GM12878 (cell line): ENCODE measurements at regions not wholly inside any gene's neighbourhood (a gene's known extent, or its start where the extent isn't known, plus 50 kb on each side); places are given as distances from the start of the nearest gene placed in this dataset.

ENCODE experiments used
- ATAC-seq: fragments of 200-7000 bp; cut with Tn5 transposase; 3 replicates; pipeline ENCODE4 v1.9.1; 2020; ENCODE audit warnings: mild to moderate bottlenecking, moderate library complexity
- BruUV-seq: library from RNA; stranded (reverse); fragments of 400-500 nt; replicated peaks from 2 replicates; lab custom pipeline; 2021; lab: Mats Ljungman, UMichigan
- CTCF ChIA-PET: fragments of 300-600 bp; sonication (Branson Sonifier 250); formaldehyde crosslinking; extraction: SDS; loops from one replicate; lab custom pipeline; 2021; ENCODE audit warnings: inconsistent platforms; lab: Yijun Ruan, JAX
- POLR2A ChIA-PET: fragments of 350-600 bp; formaldehyde crosslinking; extraction: SDS; loops from one replicate; lab custom pipeline; 2021; ENCODE audit warnings: inconsistent platforms; lab: Charles Lee
- RAD21 ChIA-PET: fragments of 300-600 bp; sonication (Branson Sonifier 250); formaldehyde crosslinking; loops from one replicate; lab custom pipeline; 2023; ENCODE audit warnings: antibody characterized with exemption; ENCODE audit not compliant: unreplicated experiment; lab: Charles Lee
- SMC1A ChIA-PET: fragments of 300-600 bp; sonication (Branson Sonifier 250); formaldehyde crosslinking; loops from one replicate; lab custom pipeline; 2023; ENCODE audit not compliant: unreplicated experiment, uncharacterized antibody; lab: Charles Lee
- DNase-seq: peaks from one replicate; pipeline ENCODE4 v3.0.0-alpha.2; 2011; ENCODE audit warnings: low read depth, low spot score
- FAIRE-seq: peaks from 3 replicates; lab custom pipeline; 2011; peaks lifted over from hg19 to GRCh38; lab: Jason Lieb, UNC
- H2AFZ ChIP-seq: 2 replicates; pipeline ENCODE4 v1.6.0; 2011; ENCODE audit warnings: low read depth, low read length, control low read depth; ENCODE audit not compliant: control insufficient read depth
- H3K27ac ChIP-seq: 2 replicates; pipeline ENCODE4 v1.5.1; 2011; ENCODE audit warnings: control low read depth; ENCODE audit not compliant: control insufficient read depth, insufficient read depth
- H3K27me3 ChIP-seq, 2 experiments: replicated peaks in 1 of 2; 2 replicates each; pipeline versions ENCODE4 v1.6.0 to v1.6.1; 2011; ENCODE audit warnings: low read length in 1 of 2; ENCODE audit not compliant: control insufficient read depth in 2 of 2, insufficient read depth in 2 of 2
- H3K36me3 ChIP-seq, 2 experiments: 2 replicates each; pipeline ENCODE4 v1.5.1; 2011; ENCODE audit warnings: low read length in 1 of 2; ENCODE audit not compliant: control insufficient read depth in 2 of 2, insufficient read depth in 2 of 2
- H3K4me1 ChIP-seq: 2 replicates; pipeline ENCODE4 v1.6.1; 2011; ENCODE audit warnings: mild to moderate bottlenecking, low read length, moderate library complexity, mixed read lengths; ENCODE audit not compliant: control insufficient read depth, insufficient read depth
- H3K4me2 ChIP-seq: 2 replicates; pipeline ENCODE4 v1.6.0; 2011; ENCODE audit warnings: control low read depth; ENCODE audit not compliant: control insufficient read depth, insufficient read depth
- H3K4me3 ChIP-seq: fragments of 200-600 bp; sonication (generic); 2 replicates; pipeline ENCODE4 v1.5.1; 2016
- H3K79me2 ChIP-seq: 2 replicates; pipeline ENCODE4 v1.6.0; 2011; ENCODE audit warnings: low read length; ENCODE audit not compliant: control insufficient read depth, insufficient read depth
- H3K9ac ChIP-seq: 2 replicates; pipeline ENCODE4 v1.8.0; 2011; ENCODE audit warnings: low read length, control low read depth, mixed read lengths; ENCODE audit not compliant: control insufficient read depth, insufficient read depth
- H3K9me3 ChIP-seq: replicated peaks from 3 replicates; pipeline ENCODE4 v1.5.1; 2011; ENCODE audit warnings: mild to moderate bottlenecking, low read length; ENCODE audit not compliant: control insufficient read depth, insufficient read depth
- H4K20me1 ChIP-seq: 2 replicates; pipeline ENCODE4 v1.6.0; 2011; ENCODE audit not compliant: control insufficient read depth, insufficient read depth
- HDAC2 ChIP-seq: fragments of 200-600 bp; sonication (generic); IDR thresholded peaks from 2 replicates; pipeline ENCODE4 v1.6.1; 2017
- MLLT1 ChIP-seq: fragments of 450-650 bp; IDR thresholded peaks from 2 replicates; pipeline ENCODE4 v1.6.1; 2016; ENCODE audit warnings: mild to moderate bottlenecking
- NR2C1 ChIP-seq: fragments of 450-650 bp; IDR thresholded peaks from 2 replicates; pipeline ENCODE4 v1.6.1; 2017; ENCODE audit warnings: antibody characterized with exemption, mild to moderate bottlenecking, moderate library complexity
- POLR2AphosphoS2 ChIP-seq: IDR thresholded peaks from 2 replicates; pipeline ENCODE4 v1.6.1; 2011; ENCODE audit warnings: low read depth, mild to moderate bottlenecking, low read length, improper control_type of control experiment, moderate library complexity
- STAT1 ChIP-seq: fragments of 450-650 bp; conservative IDR thresholded peaks from 2 replicates; pipeline ENCODE4 v1.6.1; 2014; ENCODE audit warnings: antibody characterized with exemption, mild to moderate bottlenecking
- TARDBP ChIP-seq: IDR thresholded peaks from 2 replicates; pipeline ENCODE4 v1.6.1; 2016; ENCODE audit warnings: borderline replicate concordance
- ZBTB11 ChIP-seq: fragments of 450-650 bp; formaldehyde crosslinking; IDR thresholded peaks from 2 replicates; pipeline ENCODE4 v1.5.0; 2022; ENCODE audit warnings: mild to moderate bottlenecking, missing genetic modification characterization
- ZNF274 ChIP-seq: IDR thresholded peaks from one replicate; pipeline ENCODE4 v1.8.0; 2011; ENCODE audit not compliant: insufficient read length, insufficient read depth
- WGBS: methylation state at CpG from one replicate; pipeline ENCODE4 v1.1.6; 2016; ENCODE audit warnings: low lambda C conversion rate; ENCODE audit not compliant: insufficient replicate concordance, insufficient coverage; ENCODE audit errors: missing lambda C conversion rate; 5-methylcytosine and 5-hydroxymethylcytosine counted together
- in situ Hi-C: fragments of 300-500 bp; cut with MboI; formaldehyde crosslinking; loops from 9 replicates; pipeline ENCODE4 v1.14.3; 2018; ENCODE audit warnings: mixed read lengths
- intact Hi-C: fragments of 100-400 bp; cut with micrococcal nuclease; formaldehyde crosslinking; loops from one replicate; pipeline ENCODE4 v1.14.2; 2022; ENCODE audit not compliant: unreplicated experiment

- H3K9ac ChIP-seq = no peak overlapping the region
- H4K20me1 ChIP-seq = no peaks in the 10 kb centered on the region
- ChIA-PET RAD21 (no interaction called here), POLR2A (interaction anchor here (1.0 kb wide), 1 partner anchor 10 kb away, joined by 3 read pairs; no protein-coding TSS in a partner anchor), SMC1A (interaction anchor here (1.0 to 3.1 kb wide), 2 partner anchors 10 kb away, joined by 5 to 13 read pairs; no protein-coding TSS in a partner anchor), CTCF (interaction anchor here (0.6 to 1.0 kb wide), 3 partner anchors 15 to 232 kb away, joined by 3 to 4 read pairs (median 3); no protein-coding TSS in a partner anchor)
- no peak for TF ChIP-seq MLLT1
- TF ChIP-seq STAT1 = no peak
- no peak for TF ChIP-seq POLR2AphosphoS2
- TF ChIP-seq ZBTB11 (CRISPR knock-in tag) = no peak
- no peak for TF ChIP-seq ZNF274
- TF ChIP-seq TARDBP = no peak
- no peak for TF ChIP-seq NR2C1
- no peak for TF ChIP-seq HDAC2
- H3K4me2 ChIP-seq = no peak overlapping the region
- H3K4me1 ChIP-seq = no peaks in the 10 kb centered on the region
- no peak for FAIRE-seq
- H3K4me3 ChIP-seq = no peak overlapping the region
- H2AFZ ChIP-seq = no peak overlapping the region
- H3K27ac ChIP-seq = no peak overlapping the region
- no peaks in the 10 kb centered on the region for H3K27me3 ChIP-seq
- H3K9me3 ChIP-seq = no peaks in the 10 kb centered on the region
- WGBS = 28% methylated on average over 3 of the region's 3 CpGs
- BruUV-seq = no TSS peak
- no peak for DNase-seq
- no peak for ATAC-seq
- in situ Hi-C loops = no loop called here
- no peaks in the 10 kb centered on the region for H3K79me2 ChIP-seq
- intact Hi-C loops = no loop called here
- no peaks in the 10 kb centered on the region for H3K36me3 ChIP-seq
These were observed 150.2 kb downstream of the KCNJ2 start for GRCh38 chr17:70319516-70319915.
